ENCODE measurements at regions not wholly inside any gene's neighbourhood (a gene's known extent, or its start where the extent isn't known, plus 50 kb on each side); places are given as distances from the start of the nearest gene placed in this dataset.
"Not testable (repeated sequence)": the region's sequence is repeated elsewhere in the genome, so short reads cannot be mapped to it uniquely, and the experiment has no call there.

DNA sequence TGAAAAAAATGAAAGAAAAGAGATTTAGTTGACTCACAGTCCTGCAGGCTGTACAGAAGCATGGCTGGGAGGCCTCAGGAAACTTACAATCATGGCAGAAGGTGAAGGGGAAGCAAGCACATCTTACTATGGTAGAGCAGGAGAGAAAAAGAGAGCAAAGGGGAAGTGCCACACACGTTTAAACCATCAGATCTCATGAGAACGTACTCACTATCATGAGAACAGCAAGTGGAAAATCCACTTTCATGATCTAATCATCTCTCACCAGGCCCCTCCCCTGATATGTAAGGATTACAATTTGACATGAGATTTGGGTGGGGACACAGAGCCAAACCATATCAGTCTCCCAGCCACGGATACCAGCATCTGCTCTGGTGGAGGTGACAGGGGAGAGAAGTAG lies 50.8 kb upstream of the CPOX start:
- no peak for DNase-seq (ENCODE audit: low spot score in 2 of 2)
- no peak for FAIRE-seq

- FAIRE-seq (no peak), DNase-seq (ENCODE audit: low spot score in 2 of 2) (no peak)
These were observed 51.6 kb upstream of the CPOX start for GRCh38 chr3:98645039-98645438.

GRCh38 chr3:98646680-98647079 lies 53.3 kb upstream of the CPOX start:
- FAIRE-seq: no peak
- no peak for DNase-seq (ENCODE audit: low spot score in 2 of 2)

GRCh38 chr3:98647197-98647596 lies 53.8 kb upstream of the CPOX start:
- FAIRE-seq: no peak
- DNase-seq (ENCODE audit: low spot score in 2 of 2): no peak

- FAIRE-seq (no peak), DNase-seq (ENCODE audit: low spot score in 2 of 2) (no peak)
These were observed 57.8 kb upstream of the CPOX start for GRCh38 chr3:98650971-98651779.

- FAIRE-seq (no peak), DNase-seq (ENCODE audit: low spot score in 2 of 2) (no peak)
These were observed 58.3 kb upstream of the CPOX start for GRCh38 chr3:98651780-98652077.

- DNase-seq (ENCODE audit: low spot score in 2 of 2): no peak
- no peak for FAIRE-seq
These were observed 62.3 kb upstream of the CPOX start for GRCh38 chr3:98655666-98656065.

GRCh38 chr3:98657457-98657856 lies 64.0 kb upstream of the CPOX start:
- FAIRE-seq: no peak
- DNase-seq (ENCODE audit: low spot score in 2 of 2): peak in 1 of 2 donors; percentile 14

GRCh38 chr3:98662699-98663098 lies 69.3 kb upstream of the CPOX start:
- FAIRE-seq: no peak
- DNase-seq (ENCODE audit: low spot score in 2 of 2): no peak

GRCh38 chr3:98670020-98670419 lies 76.6 kb upstream of the CPOX start:
- FAIRE-seq: no peak

GRCh38 chr3:98679986-98680385 lies 83.2 kb upstream of the ST3GAL6 start:
- FAIRE-seq (peak; percentile 75), DNase-seq (ENCODE audit: low spot score in 2 of 2) (no peak)

More at GRCh38 chr3:98670020-98670419, 76.6 kb upstream of the CPOX start:
- no peak for DNase-seq (ENCODE audit: low spot score in 2 of 2)

DNA sequence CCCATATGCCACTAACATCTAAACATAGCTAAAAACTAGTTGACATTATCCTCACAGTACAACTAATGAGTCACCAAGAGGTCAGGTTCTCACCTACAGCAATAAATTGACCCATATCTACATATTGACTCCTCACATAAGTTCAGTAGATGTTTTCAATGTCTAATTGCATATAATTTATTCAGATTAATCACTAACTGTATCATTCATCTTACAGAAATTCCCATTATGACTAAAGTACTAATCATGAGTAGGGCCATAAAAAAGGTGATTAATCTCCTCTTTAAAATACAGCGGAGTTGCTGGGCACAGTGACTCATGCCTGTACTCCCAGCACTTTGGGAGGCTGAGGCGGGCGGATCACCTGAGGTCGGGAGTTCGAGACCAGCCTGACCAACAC lies 82.4 kb upstream of the ST3GAL6 start:
- DNase-seq (ENCODE audit: low spot score in 2 of 2): no peak
- FAIRE-seq: no peak

GRCh38 chr3:98681486-98681885 lies 81.7 kb upstream of the ST3GAL6 start:
- DNase-seq (ENCODE audit: low spot score in 2 of 2) (no peak), FAIRE-seq (no peak)

DNA sequence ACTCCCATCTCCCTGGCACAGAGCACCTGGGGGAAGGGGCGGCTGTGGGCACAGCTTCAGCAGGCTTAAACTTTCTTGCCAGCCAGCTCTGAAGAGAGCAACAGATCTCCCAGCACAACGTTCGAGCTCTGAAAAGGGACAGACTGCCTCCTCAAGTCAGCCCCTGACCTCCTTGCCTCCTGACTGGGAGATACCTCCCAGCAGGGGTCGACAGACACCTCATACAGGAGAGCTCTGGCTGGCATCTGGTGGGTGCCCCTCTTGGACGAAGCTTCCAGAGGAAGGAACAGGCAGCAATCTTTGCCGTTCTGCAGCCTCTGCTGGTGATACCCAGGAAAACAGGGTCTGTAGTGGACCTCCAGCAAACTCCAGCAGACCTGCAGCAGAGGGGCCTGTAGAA lies 80.7 kb upstream of the ST3GAL6 start:
- FAIRE-seq; DNase-seq (ENCODE audit: low spot score in 2 of 2): not testable (repeated sequence)

- FAIRE-seq (no peak), DNase-seq (ENCODE audit: low spot score in 2 of 2) (no peak)
These were observed 74.8 kb upstream of the ST3GAL6 start for GRCh38 chr3:98688363-98688762.

GRCh38 chr3:98690876-98691275 lies 72.3 kb upstream of the ST3GAL6 start:
- DNase-seq (ENCODE audit: low spot score in 2 of 2) (no peak), FAIRE-seq (no peak)

- FAIRE-seq (no peak), DNase-seq (ENCODE audit: low spot score in 2 of 2) (no peak)
These were observed 71.2 kb upstream of the ST3GAL6 start for GRCh38 chr3:98691897-98692296.

GRCh38 chr3:98692787-98693473 lies 70.2 kb upstream of the ST3GAL6 start:
- DNase-seq (ENCODE audit: low spot score in 2 of 2): no peak
- no peak for FAIRE-seq

DNA sequence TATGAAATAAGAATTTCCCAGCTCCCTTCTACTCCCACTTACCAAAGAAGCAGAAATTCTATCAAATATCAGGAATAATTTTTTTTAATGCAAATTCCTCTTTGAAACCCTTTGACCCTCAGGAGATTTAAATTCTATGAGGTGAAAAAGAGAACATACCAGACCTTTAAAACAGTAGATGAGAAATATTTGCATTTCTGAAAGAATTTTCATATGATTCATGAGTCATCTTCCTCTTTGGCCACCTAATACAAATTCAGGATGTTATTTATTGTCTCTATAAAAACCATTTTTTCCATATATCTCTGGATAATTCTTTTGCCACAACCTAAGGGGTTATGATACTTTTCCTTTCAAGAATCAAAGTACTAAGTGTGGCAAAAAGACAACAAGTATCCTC lies 67.3 kb upstream of the ST3GAL6 start:
- FAIRE-seq: no peak

GRCh38 chr3:98696296-98696695 lies 66.8 kb upstream of the ST3GAL6 start:
- not testable (repeated sequence) for DNase-seq (ENCODE audit: low spot score in 2 of 2); FAIRE-seq

More for the DNA sequence above, 67.3 kb upstream of the ST3GAL6 start:
- DNase-seq (ENCODE audit: low spot score in 2 of 2): no peak

- no peak for DNase-seq (ENCODE audit: low spot score in 2 of 2)
- FAIRE-seq: no peak
These were observed 65.9 kb upstream of the ST3GAL6 start for GRCh38 chr3:98697225-98697624.

GRCh38 chr3:98699132-98699531 lies 64.0 kb upstream of the ST3GAL6 start:
- DNase-seq (ENCODE audit: low spot score in 2 of 2): no peak
- no peak for FAIRE-seq
